PC-9 (cell line): ENCODE measurements at regions not wholly inside any gene's neighbourhood (a gene's known extent, or its start where the extent isn't known, plus 50 kb on each side); places are given as distances from the start of the nearest gene placed in this dataset.

ENCODE experiments used
- BruUV-seq: library from RNA; stranded (reverse); fragments of 400-500 nt; replicated peaks from 2 replicates; lab custom pipeline; 2021; lab: Mats Ljungman, UMichigan
- CTCF ChIA-PET: fragments of 300-600 bp; sonication (Branson Sonifier 250); formaldehyde crosslinking; loops from one replicate; lab custom pipeline; 2022; ENCODE audit warnings: antibody characterized with exemption; lab: Charles Lee
- POLR2A ChIA-PET: fragments of 300-600 bp; sonication (Branson Sonifier 250); formaldehyde crosslinking; loops from one replicate; lab custom pipeline; 2022; ENCODE audit warnings: antibody characterized with exemption; ENCODE audit not compliant: unreplicated experiment; lab: Charles Lee
- DNase-seq, 2 experiments: peaks; one replicate each; pipeline versions ENCODE4 v3.0.0 to v3.0.0-alpha.2; 2015 to 2022; ENCODE audit warnings: mixed read lengths in 1 of 2
- H2AFZ ChIP-seq: fragments of 200-600 bp; sonication (generic); 2 replicates; pipeline ENCODE4 v1.8.1; 2017; ENCODE audit warnings: antibody characterized with exemption
- H3F3A ChIP-seq: fragments of 200-600 bp; sonication (generic); 2 replicates; pipeline ENCODE4 v1.8.1; 2017; ENCODE audit warnings: antibody characterized with exemption, mild to moderate bottlenecking, low read depth; ENCODE audit not compliant: insufficient read depth
- H3K27ac ChIP-seq: fragments of 200-600 bp; sonication (generic); 2 replicates; pipeline ENCODE4 v1.6.1; 2016; ENCODE audit warnings: mixed run types
- H3K27me3 ChIP-seq: fragments of 200-600 bp; sonication (generic); 2 replicates; pipeline ENCODE4 v1.6.1; 2016; ENCODE audit warnings: low read depth, mixed run types; ENCODE audit not compliant: insufficient read depth
- H3K36me3 ChIP-seq: fragments of 200-600 bp; sonication (generic); 2 replicates; pipeline ENCODE4 v1.6.1; 2016; ENCODE audit warnings: low read depth, mixed run types
- H3K4me1 ChIP-seq: fragments of 200-600 bp; sonication (generic); replicated peaks from 2 replicates; pipeline ENCODE4 v1.6.1; 2016; ENCODE audit warnings: mixed run types; ENCODE audit not compliant: insufficient read depth
- H3K4me2 ChIP-seq: fragments of 200-600 bp; sonication (generic); 2 replicates; pipeline ENCODE4 v1.6.1; 2017; ENCODE audit warnings: mixed run types
- H3K4me3 ChIP-seq: fragments of 200-600 bp; sonication (generic); 2 replicates; pipeline ENCODE4 v1.6.1; 2016; ENCODE audit warnings: mixed run types
- H3K79me2 ChIP-seq: fragments of 200-600 bp; sonication (generic); 2 replicates; pipeline ENCODE4 v1.6.1; 2017; ENCODE audit warnings: low read depth, mixed run types
- H3K9me2 ChIP-seq: fragments of 200-600 bp; sonication (generic); 2 replicates; pipeline ENCODE4 v1.8.1; 2017; ENCODE audit warnings: mild to moderate bottlenecking; ENCODE audit not compliant: insufficient read depth
- H3K9me3 ChIP-seq: fragments of 200-600 bp; sonication (generic); 2 replicates; pipeline ENCODE4 v1.8.1; 2016; ENCODE audit warnings: low read depth; ENCODE audit not compliant: insufficient read depth
- H4K20me1 ChIP-seq: fragments of 200-600 bp; sonication (generic); 2 replicates; pipeline ENCODE4 v1.8.1; 2017; ENCODE audit not compliant: insufficient read depth
- CTCF ChIP-seq: fragments of 200-600 bp; sonication (generic); conservative IDR thresholded peaks from 2 replicates; pipeline ENCODE4 v1.6.1; 2017; ENCODE audit warnings: mixed run types, antibody characterized with exemption, mild to moderate bottlenecking, moderate library complexity
- EZH2 ChIP-seq: fragments of 200-600 bp; sonication (generic); IDR thresholded peaks from 2 replicates; pipeline ENCODE4 v1.8.0; 2017; ENCODE audit warnings: antibody characterized with exemption, low read depth
- intact Hi-C: fragments of 100-400 bp; cut with micrococcal nuclease; formaldehyde crosslinking; loops from one replicate; pipeline ENCODE4 v1.10.0; 2022; ENCODE audit not compliant: unreplicated experiment

- BruUV-seq: no TSS peak
- Histone ChIP-seq H3K27ac (no peak overlapping the region), H3F3A (no peaks in the 10 kb centered on the region), H3K4me1 (peaks cover 14% of the 10 kb centered on the region), H3K4me2 (no peak overlapping the region), H3K27me3 (no peaks in the 10 kb centered on the region), H4K20me1 (no peaks in the 10 kb centered on the region), H3K9me3 (no peaks in the 10 kb centered on the region), H3K9me2 (no peaks in the 10 kb centered on the region), H3K36me3 (no peaks in the 10 kb centered on the region), H3K79me2 (no peaks in the 10 kb centered on the region), H2AFZ (no peak overlapping the region), H3K4me3 (no peak overlapping the region)
- no peak for DNase-seq
- ChIA-PET CTCF (no interaction called here), POLR2A (interaction anchor here (0.6 to 0.7 kb wide), 2 partner anchors 313 to 393 kb away, joined by 5 read pairs; no protein-coding TSS in a partner anchor)
- no peak for TF ChIP-seq EZH2
- no peak for TF ChIP-seq CTCF
- intact Hi-C loops: no loop called here
Observed at GRCh38 chr6:1003394-1004160, 308.3 kb upstream of the FOXQ1 start.

GRCh38 chr6:1002989-1003388 lies 308.9 kb upstream of the FOXQ1 start:
- CTCF ChIA-PET: no interaction called here

GRCh38 chr6:1001655-1002349 lies 308.9 kb upstream of the EXOC2 start:
- POLR2A ChIA-PET: no interaction called here
- CTCF ChIA-PET: no interaction called here
- H3K4me2 ChIP-seq: no peak overlapping the region
- H3K79me2 ChIP-seq: no peaks in the 10 kb centered on the region
- no peaks in the 10 kb centered on the region for H3K9me3 ChIP-seq
- H3K27me3 ChIP-seq: no peaks in the 10 kb centered on the region
- BruUV-seq: no TSS peak
- no peak overlapping the region for H3K27ac ChIP-seq
- H3K36me3 ChIP-seq: no peaks in the 10 kb centered on the region
- no peak for DNase-seq
- H3K4me1 ChIP-seq: peaks cover 14% of the 10 kb centered on the region
- no peak overlapping the region for H3K4me3 ChIP-seq
- no peaks in the 10 kb centered on the region for H3K9me2 ChIP-seq
- H4K20me1 ChIP-seq: no peaks in the 10 kb centered on the region
- H2AFZ ChIP-seq: no peak overlapping the region
- no peaks in the 10 kb centered on the region for H3F3A ChIP-seq
- TF ChIP-seq EZH2 (no peak), CTCF (no peak)
- intact Hi-C loops: no loop called here

More at GRCh38 chr6:1002989-1003388, 308.9 kb upstream of the FOXQ1 start:
- Histone ChIP-seq H3K9me3 (no peaks in the 10 kb centered on the region), H3K36me3 (no peaks in the 10 kb centered on the region), H3K27ac (no peak overlapping the region), H3K4me2 (no peak overlapping the region), H3K27me3 (no peaks in the 10 kb centered on the region), H3K9me2 (no peaks in the 10 kb centered on the region), H3K4me1 (peaks cover 14% of the 10 kb centered on the region), H3K4me3 (no peak overlapping the region), H4K20me1 (no peaks in the 10 kb centered on the region), H3F3A (no peaks in the 10 kb centered on the region), H2AFZ (no peak overlapping the region), H3K79me2 (no peaks in the 10 kb centered on the region)
- BruUV-seq: no TSS peak
- intact Hi-C loops: no loop called here
- TF ChIP-seq EZH2: no peak
- no peak for TF ChIP-seq CTCF
- POLR2A ChIA-PET: interaction anchor here (0.6 kb wide), 1 partner anchor 392 kb away, joined by 5 read pairs; no protein-coding TSS in a partner anchor
- DNase-seq: no peak
